GM23338 (cell line): ENCODE measurements at regions not wholly inside any gene's neighbourhood (a gene's known extent, or its start where the extent isn't known, plus 50 kb on each side); places are given as distances from the start of the nearest gene placed in this dataset.

Source experiments
- ATAC-seq: fragments of 200-7000 bp; cut with Tn5 transposase; 3 replicates; pipeline ENCODE4 v1.9.1; 2020
- DNase-seq: peaks from one replicate; pipeline ENCODE4 v3.0.0-alpha.2; 2015; ENCODE audit warnings: low spot score
- H2AFZ ChIP-seq: fragments of 200-600 bp; sonication (generic); 2 replicates; pipeline ENCODE4 v1.8.0; 2016; ENCODE audit warnings: antibody characterized with exemption, mild to moderate bottlenecking, moderate library complexity
- H3F3A ChIP-seq: fragments of 200-600 bp; sonication (generic); replicated peaks from 2 replicates; pipeline ENCODE4 v1.8.0; 2017; ENCODE audit warnings: antibody characterized with exemption, mixed run types, low read depth
- H3K27ac ChIP-seq: fragments of 200-600 bp; sonication (generic); 2 replicates; pipeline ENCODE4 v1.6.1; 2016; ENCODE audit warnings: low read depth
- H3K27me3 ChIP-seq: fragments of 200-600 bp; sonication (generic); 2 replicates; pipeline ENCODE4 v1.8.0; 2016; ENCODE audit warnings: mild to moderate bottlenecking, mixed run types, moderate library complexity; ENCODE audit not compliant: insufficient read depth
- H3K36me3 ChIP-seq: fragments of 200-600 bp; sonication (generic); 2 replicates; pipeline ENCODE4 v1.8.0; 2016; ENCODE audit warnings: mild to moderate bottlenecking; ENCODE audit not compliant: insufficient read depth
- H3K4me1 ChIP-seq: fragments of 200-600 bp; sonication (generic); 2 replicates; pipeline ENCODE4 v1.8.0; 2016; ENCODE audit warnings: mild to moderate bottlenecking, moderate library complexity; ENCODE audit not compliant: insufficient read depth
- H3K4me2 ChIP-seq: fragments of 200-600 bp; sonication (generic); 2 replicates; pipeline ENCODE4 v1.7.1; 2017; ENCODE audit warnings: mixed run types
- H3K4me3 ChIP-seq: fragments of 200-600 bp; sonication (generic); 2 replicates; pipeline ENCODE4 v1.6.1; 2016; ENCODE audit warnings: mixed run types
- H3K79me2 ChIP-seq: fragments of 200-600 bp; sonication (generic); replicated peaks from 2 replicates; pipeline ENCODE4 v1.8.0; 2017; ENCODE audit warnings: mild to moderate bottlenecking; ENCODE audit not compliant: insufficient read depth
- H3K9me2 ChIP-seq: fragments of 200-600 bp; sonication (generic); 2 replicates; pipeline ENCODE4 v1.8.0; 2017; ENCODE audit not compliant: insufficient read depth
- H4K20me1 ChIP-seq: fragments of 200-600 bp; sonication (generic); replicated peaks from 2 replicates; pipeline ENCODE4 v1.8.0; 2017; ENCODE audit warnings: mild to moderate bottlenecking; ENCODE audit not compliant: insufficient read depth
- H3K27ac Mint-ChIP-seq: 2 replicates; pipeline ENCODE4 v1.8.0; 2020; ENCODE audit warnings: inconsistent platforms, mild to moderate bottlenecking, moderate library complexity, mixed read lengths
- H3K27me3 Mint-ChIP-seq: 3 replicates; pipeline ENCODE4 v1.8.0; 2022; ENCODE audit warnings: low read depth, mild to moderate bottlenecking, moderate library complexity, mixed read lengths, inconsistent platforms; ENCODE audit not compliant: insufficient read depth, poor library complexity
- H3K36me3 Mint-ChIP-seq: 3 replicates; pipeline ENCODE4 v1.8.0; 2021; ENCODE audit warnings: low read depth, mild to moderate bottlenecking, inconsistent platforms, moderate library complexity, mixed read lengths
- H3K4me1 Mint-ChIP-seq: 3 replicates; pipeline ENCODE4 v1.8.0; 2020; ENCODE audit warnings: mild to moderate bottlenecking, inconsistent platforms, mixed read lengths
- H3K4me3 Mint-ChIP-seq: 3 replicates; pipeline ENCODE4 v1.8.0; 2021; ENCODE audit warnings: moderate library complexity, mild to moderate bottlenecking, inconsistent platforms, mixed read lengths
- H3K9me3 Mint-ChIP-seq: 3 replicates; pipeline ENCODE4 v1.8.0; 2020; ENCODE audit warnings: moderate library complexity, mild to moderate bottlenecking, inconsistent platforms, mixed read lengths
- EZH2phosphoT487 ChIP-seq: fragments of 200-600 bp; sonication (generic); IDR thresholded peaks from one replicate; pipeline ENCODE4 v1.8.1; 2018; ENCODE audit warnings: antibody characterized with exemption; ENCODE audit not compliant: unreplicated experiment
- JUNB ChIP-seq: IDR thresholded peaks from one replicate; pipeline ENCODE4 v1.6.1; 2016; ENCODE audit warnings: antibody characterized with exemption; ENCODE audit not compliant: unreplicated experiment
- NANOG ChIP-seq: IDR thresholded peaks from 2 replicates; pipeline ENCODE4 v1.6.1; 2016; ENCODE audit warnings: antibody characterized with exemption, borderline replicate concordance
- POLR2AphosphoS5 ChIP-seq: IDR thresholded peaks from 2 replicates; pipeline ENCODE4 v1.6.1; 2016; ENCODE audit warnings: antibody characterized with exemption, low read depth
- ZNF114 ChIP-seq: fragments of 250-450 bp; sonication (Bioruptor Pico); IDR thresholded peaks from 2 replicates; pipeline ENCODE4 v1.5.0; 2020; ENCODE audit warnings: mild to moderate bottlenecking, moderate library complexity
- ZNF331 ChIP-seq: fragments of 250-450 bp; sonication (Bioruptor Pico); IDR thresholded peaks from 2 replicates; pipeline ENCODE4 v1.5.0; 2020; ENCODE audit warnings: low read depth, mild to moderate bottlenecking, moderate library complexity
- TF ChIP-seq, protein P1 (sequence below): fragments of 250-450 bp; sonication (Bioruptor Pico); IDR thresholded peaks from 2 replicates; pipeline ENCODE4 v1.5.0; 2020; ENCODE audit warnings: mild to moderate bottlenecking, moderate library complexity
- TF ChIP-seq, protein P2 (sequence below), 2 experiments: fragments of 200-600 bp in 1 of 2; sonication (generic) in 1 of 2; conservative IDR thresholded peaks; 2 replicates each; pipeline versions ENCODE4 v1.5.1 to v1.6.1; 2016 to 2017; ENCODE audit warnings: antibody characterized with exemption in 2 of 2, low read depth in 2 of 2, mild to moderate bottlenecking in 2 of 2, moderate library complexity in 1 of 2
- TF ChIP-seq, protein P3 (sequence below): IDR thresholded peaks from one replicate; pipeline ENCODE4 v1.6.1; 2018; ENCODE audit warnings: antibody characterized with exemption; ENCODE audit not compliant: unreplicated experiment
- TF ChIP-seq, protein P4 (sequence below): IDR thresholded peaks from 2 replicates; pipeline ENCODE4 v1.6.1; 2016; ENCODE audit warnings: antibody characterized with exemption

DNA sequence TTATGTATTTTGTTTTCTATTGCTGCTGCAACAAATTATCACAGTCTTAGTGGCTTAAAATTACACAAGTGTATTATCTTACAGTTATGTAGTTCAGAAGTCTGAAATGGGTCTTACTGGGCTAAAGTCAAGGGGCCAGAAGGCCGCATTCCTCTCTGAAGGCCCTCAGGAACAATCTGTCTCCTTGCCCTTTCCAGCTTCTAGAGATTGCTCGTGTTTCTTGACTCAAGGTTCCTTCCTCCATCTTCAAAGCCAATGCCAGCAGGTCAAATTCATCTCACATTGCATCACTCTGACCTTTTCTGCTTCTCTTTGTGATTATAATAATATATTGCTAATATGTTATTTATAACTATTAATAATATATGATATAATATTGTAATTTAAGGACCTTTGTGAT, 97.1 kb downstream of the DIRAS3 start:
- TF ChIP-seq, protein P1, sequence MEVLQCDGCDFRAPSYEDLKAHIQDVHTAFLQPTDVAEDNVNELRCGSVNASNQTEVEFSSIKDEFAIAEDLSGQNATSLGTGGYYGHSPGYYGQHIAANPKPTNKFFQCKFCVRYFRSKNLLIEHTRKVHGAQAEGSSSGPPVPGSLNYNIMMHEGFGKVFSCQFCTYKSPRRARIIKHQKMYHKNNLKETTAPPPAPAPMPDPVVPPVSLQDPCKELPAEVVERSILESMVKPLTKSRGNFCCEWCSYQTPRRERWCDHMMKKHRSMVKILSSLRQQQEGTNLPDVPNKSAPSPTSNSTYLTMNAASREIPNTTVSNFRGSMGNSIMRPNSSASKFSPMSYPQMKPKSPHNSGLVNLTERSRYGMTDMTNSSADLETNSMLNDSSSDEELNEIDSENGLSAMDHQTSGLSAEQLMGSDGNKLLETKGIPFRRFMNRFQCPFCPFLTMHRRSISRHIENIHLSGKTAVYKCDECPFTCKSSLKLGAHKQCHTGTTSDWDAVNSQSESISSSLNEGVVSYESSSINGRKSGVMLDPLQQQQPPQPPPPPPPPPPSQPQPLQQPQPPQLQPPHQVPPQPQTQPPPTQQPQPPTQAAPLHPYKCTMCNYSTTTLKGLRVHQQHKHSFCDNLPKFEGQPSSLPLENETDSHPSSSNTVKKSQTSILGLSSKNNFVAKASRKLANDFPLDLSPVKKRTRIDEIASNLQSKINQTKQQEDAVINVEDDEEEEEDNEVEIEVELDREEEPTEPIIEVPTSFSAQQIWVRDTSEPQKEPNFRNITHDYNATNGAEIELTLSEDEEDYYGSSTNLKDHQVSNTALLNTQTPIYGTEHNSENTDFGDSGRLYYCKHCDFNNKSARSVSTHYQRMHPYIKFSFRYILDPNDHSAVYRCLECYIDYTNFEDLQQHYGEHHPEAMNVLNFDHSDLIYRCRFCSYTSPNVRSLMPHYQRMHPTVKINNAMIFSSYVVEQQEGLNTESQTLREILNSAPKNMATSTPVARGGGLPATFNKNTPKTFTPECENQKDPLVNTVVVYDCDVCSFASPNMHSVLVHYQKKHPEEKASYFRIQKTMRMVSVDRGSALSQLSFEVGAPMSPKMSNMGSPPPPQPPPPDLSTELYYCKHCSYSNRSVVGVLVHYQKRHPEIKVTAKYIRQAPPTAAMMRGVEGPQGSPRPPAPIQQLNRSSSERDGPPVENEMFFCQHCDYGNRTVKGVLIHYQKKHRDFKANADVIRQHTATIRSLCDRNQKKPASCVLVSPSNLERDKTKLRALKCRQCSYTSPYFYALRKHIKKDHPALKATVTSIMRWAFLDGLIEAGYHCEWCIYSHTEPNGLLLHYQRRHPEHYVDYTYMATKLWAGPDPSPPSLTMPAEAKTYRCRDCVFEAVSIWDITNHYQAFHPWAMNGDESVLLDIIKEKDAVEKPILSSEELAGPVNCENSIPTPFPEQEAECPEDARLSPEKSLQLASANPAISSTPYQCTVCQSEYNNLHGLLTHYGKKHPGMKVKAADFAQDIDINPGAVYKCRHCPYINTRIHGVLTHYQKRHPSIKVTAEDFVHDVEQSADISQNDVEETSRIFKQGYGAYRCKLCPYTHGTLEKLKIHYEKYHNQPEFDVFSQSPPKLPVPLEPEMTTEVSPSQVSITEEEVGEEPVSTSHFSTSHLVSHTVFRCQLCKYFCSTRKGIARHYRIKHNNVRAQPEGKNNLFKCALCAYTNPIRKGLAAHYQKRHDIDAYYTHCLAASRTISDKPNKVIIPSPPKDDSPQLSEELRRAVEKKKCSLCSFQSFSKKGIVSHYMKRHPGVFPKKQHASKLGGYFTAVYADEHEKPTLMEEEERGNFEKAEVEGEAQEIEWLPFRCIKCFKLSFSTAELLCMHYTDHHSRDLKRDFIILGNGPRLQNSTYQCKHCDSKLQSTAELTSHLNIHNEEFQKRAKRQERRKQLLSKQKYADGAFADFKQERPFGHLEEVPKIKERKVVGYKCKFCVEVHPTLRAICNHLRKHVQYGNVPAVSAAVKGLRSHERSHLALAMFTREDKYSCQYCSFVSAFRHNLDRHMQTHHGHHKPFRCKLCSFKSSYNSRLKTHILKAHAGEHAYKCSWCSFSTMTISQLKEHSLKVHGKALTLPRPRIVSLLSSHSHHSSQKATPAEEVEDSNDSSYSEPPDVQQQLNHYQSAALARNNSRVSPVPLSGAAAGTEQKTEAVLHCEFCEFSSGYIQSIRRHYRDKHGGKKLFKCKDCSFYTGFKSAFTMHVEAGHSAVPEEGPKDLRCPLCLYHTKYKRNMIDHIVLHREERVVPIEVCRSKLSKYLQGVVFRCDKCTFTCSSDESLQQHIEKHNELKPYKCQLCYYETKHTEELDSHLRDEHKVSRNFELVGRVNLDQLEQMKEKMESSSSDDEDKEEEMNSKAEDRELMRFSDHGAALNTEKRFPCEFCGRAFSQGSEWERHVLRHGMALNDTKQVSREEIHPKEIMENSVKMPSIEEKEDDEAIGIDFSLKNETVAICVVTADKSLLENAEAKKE (CRISPR knock-in tag): no peak
- TF ChIP-seq POLR2AphosphoS5: no peak
- TF ChIP-seq, protein P2, sequence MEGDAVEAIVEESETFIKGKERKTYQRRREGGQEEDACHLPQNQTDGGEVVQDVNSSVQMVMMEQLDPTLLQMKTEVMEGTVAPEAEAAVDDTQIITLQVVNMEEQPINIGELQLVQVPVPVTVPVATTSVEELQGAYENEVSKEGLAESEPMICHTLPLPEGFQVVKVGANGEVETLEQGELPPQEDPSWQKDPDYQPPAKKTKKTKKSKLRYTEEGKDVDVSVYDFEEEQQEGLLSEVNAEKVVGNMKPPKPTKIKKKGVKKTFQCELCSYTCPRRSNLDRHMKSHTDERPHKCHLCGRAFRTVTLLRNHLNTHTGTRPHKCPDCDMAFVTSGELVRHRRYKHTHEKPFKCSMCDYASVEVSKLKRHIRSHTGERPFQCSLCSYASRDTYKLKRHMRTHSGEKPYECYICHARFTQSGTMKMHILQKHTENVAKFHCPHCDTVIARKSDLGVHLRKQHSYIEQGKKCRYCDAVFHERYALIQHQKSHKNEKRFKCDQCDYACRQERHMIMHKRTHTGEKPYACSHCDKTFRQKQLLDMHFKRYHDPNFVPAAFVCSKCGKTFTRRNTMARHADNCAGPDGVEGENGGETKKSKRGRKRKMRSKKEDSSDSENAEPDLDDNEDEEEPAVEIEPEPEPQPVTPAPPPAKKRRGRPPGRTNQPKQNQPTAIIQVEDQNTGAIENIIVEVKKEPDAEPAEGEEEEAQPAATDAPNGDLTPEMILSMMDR (conservative IDR thresholded peaks at IDR 0.05; ENCODE audit: low read depth in 2 of 2): no peak
- TF ChIP-seq ZNF331: no peak
- no peak for TF ChIP-seq ZNF114 (CRISPR knock-in tag)
- Histone ChIP-seq H3K4me3 (no peak overlapping the region), H3K4me2 (no peak overlapping the region), H3K27ac (no peak overlapping the region), H3K27me3 (no peaks in the 10 kb centered on the region), H3K79me2 (no peaks in the 10 kb centered on the region), H3K36me3 (no peaks in the 10 kb centered on the region), H2AFZ (no peak overlapping the region), H3K9me2 (no peaks in the 10 kb centered on the region), H3K4me1 (no peaks in the 10 kb centered on the region), H4K20me1 (no peaks in the 10 kb centered on the region), H3F3A (no peaks in the 10 kb centered on the region)
- Mint-ChIP-seq H3K27me3 (no peaks in the 10 kb centered on the region), H3K4me3 (no peak overlapping the region), H3K36me3 (no peaks in the 10 kb centered on the region), H3K27ac (no peak overlapping the region), H3K4me1 (no peaks in the 10 kb centered on the region), H3K9me3 (no peaks in the 10 kb centered on the region)
- no peak for ATAC-seq
- no peak for DNase-seq

DNA sequence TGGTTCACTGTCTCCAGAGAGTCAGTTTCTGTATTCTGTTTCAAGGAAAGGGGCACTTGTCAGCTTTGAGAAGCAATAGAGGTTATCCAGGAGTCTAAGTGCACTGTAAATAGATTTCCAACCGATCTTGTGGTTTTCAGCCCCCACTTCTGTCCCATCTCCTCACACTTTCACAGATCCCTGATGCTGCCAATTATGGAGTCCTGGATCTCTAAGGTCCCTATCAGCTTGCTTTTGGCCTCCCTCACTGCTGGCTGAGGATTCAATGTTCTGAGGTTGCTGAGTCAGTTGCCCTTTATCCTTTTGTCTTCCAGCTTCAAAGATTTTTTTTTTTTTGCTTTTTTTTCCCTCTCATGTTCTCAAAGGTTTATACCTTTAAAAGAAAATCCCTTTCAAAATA, 98.4 kb downstream of the DIRAS3 start:
- ATAC-seq (no peak), DNase-seq (no peak)
- no peak overlapping the region for H2AFZ ChIP-seq
- H3K4me3 Mint-ChIP-seq: no peak overlapping the region
- no peaks in the 10 kb centered on the region for H3K9me2 ChIP-seq
- H3K4me3 ChIP-seq: no peak overlapping the region
- H3K36me3 ChIP-seq: no peaks in the 10 kb centered on the region
- no peak overlapping the region for H3K27ac ChIP-seq
- no peaks in the 10 kb centered on the region for H4K20me1 ChIP-seq
- H3K9me3 Mint-ChIP-seq: no peaks in the 10 kb centered on the region
- H3K4me2 ChIP-seq: no peak overlapping the region
- no peaks in the 10 kb centered on the region for H3K36me3 Mint-ChIP-seq
- no peaks in the 10 kb centered on the region for H3K79me2 ChIP-seq
- H3K27me3 Mint-ChIP-seq: no peaks in the 10 kb centered on the region
- H3K4me1 ChIP-seq: no peaks in the 10 kb centered on the region
- H3K27ac Mint-ChIP-seq: no peak overlapping the region
- H3K27me3 ChIP-seq: no peaks in the 10 kb centered on the region
- no peaks in the 10 kb centered on the region for H3K4me1 Mint-ChIP-seq
- no peaks in the 10 kb centered on the region for H3F3A ChIP-seq
- TF ChIP-seq NANOG (no peak), JUNB (no peak), ZNF331 (no peak), ZNF114 (CRISPR knock-in tag) (no peak), EZH2phosphoT487 (no peak)
- TF ChIP-seq, protein P3, sequence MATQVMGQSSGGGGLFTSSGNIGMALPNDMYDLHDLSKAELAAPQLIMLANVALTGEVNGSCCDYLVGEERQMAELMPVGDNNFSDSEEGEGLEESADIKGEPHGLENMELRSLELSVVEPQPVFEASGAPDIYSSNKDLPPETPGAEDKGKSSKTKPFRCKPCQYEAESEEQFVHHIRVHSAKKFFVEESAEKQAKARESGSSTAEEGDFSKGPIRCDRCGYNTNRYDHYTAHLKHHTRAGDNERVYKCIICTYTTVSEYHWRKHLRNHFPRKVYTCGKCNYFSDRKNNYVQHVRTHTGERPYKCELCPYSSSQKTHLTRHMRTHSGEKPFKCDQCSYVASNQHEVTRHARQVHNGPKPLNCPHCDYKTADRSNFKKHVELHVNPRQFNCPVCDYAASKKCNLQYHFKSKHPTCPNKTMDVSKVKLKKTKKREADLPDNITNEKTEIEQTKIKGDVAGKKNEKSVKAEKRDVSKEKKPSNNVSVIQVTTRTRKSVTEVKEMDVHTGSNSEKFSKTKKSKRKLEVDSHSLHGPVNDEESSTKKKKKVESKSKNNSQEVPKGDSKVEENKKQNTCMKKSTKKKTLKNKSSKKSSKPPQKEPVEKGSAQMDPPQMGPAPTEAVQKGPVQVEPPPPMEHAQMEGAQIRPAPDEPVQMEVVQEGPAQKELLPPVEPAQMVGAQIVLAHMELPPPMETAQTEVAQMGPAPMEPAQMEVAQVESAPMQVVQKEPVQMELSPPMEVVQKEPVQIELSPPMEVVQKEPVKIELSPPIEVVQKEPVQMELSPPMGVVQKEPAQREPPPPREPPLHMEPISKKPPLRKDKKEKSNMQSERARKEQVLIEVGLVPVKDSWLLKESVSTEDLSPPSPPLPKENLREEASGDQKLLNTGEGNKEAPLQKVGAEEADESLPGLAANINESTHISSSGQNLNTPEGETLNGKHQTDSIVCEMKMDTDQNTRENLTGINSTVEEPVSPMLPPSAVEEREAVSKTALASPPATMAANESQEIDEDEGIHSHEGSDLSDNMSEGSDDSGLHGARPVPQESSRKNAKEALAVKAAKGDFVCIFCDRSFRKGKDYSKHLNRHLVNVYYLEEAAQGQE: no peak
- TF ChIP-seq, protein P4, sequence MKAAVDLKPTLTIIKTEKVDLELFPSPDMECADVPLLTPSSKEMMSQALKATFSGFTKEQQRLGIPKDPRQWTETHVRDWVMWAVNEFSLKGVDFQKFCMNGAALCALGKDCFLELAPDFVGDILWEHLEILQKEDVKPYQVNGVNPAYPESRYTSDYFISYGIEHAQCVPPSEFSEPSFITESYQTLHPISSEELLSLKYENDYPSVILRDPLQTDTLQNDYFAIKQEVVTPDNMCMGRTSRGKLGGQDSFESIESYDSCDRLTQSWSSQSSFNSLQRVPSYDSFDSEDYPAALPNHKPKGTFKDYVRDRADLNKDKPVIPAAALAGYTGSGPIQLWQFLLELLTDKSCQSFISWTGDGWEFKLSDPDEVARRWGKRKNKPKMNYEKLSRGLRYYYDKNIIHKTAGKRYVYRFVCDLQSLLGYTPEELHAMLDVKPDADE: no peak
